Colonic mucosa (tissue), 4 donors: ENCODE measurements at regions not wholly inside any gene's neighbourhood (a gene's known extent, or its start where the extent isn't known, plus 50 kb on each side); places are given as distances from the start of the nearest gene placed in this dataset.

Source experiments
- DNase-seq: peaks from one replicate; pipeline ENCODE4 v3.0.0-alpha.2; 2020
- H3K27ac ChIP-seq: fragments of 200-600 bp; one replicate; pipeline ENCODE4 v1.8.0; 2021
- H3K27me3 ChIP-seq: fragments of 200-600 bp; one replicate; pipeline ENCODE4 v1.8.0; 2021
- H3K36me3 ChIP-seq: fragments of 200-600 bp; one replicate; pipeline ENCODE4 v1.8.0; 2021
- H3K4me1 ChIP-seq: fragments of 200-600 bp; one replicate; pipeline ENCODE4 v1.8.0; 2021; ENCODE audit warnings: mild to moderate bottlenecking
- H3K4me3 ChIP-seq: fragments of 200-600 bp; one replicate; pipeline ENCODE4 v1.8.0; 2021
- H3K9ac ChIP-seq, 2 donors: one replicate each; pipeline ENCODE4 v1.7.0; 2013; ENCODE audit warnings: control low read depth in 2 of 2, low read depth in 2 of 2, low read length in 2 of 2
- H3K9me3 ChIP-seq: fragments of 200-600 bp; one replicate; pipeline ENCODE4 v1.8.0; 2021
- CTCF ChIP-seq: fragments of 200-600 bp; IDR thresholded peaks from one replicate; pipeline ENCODE4 v1.8.0; 2022; ENCODE audit warnings: antibody characterized with exemption, mild to moderate bottlenecking
- intact Hi-C: fragments of 100-400 bp; cut with DNase I; formaldehyde crosslinking; loops from one replicate; pipeline ENCODE4 v1.14.1; 2022
- donor health status: healthy.
- donor health status: DM: no; HTN: no; CAD: no.
- donor health status: DM: no; HTN: no; CAD: no.

GRCh38 chr16:65757064-65757463 lies 609.4 kb upstream of the CDH5 start:
- no peaks in the 10 kb centered on the region for H3K27me3 ChIP-seq
- no peak for DNase-seq
- H3K36me3 ChIP-seq = no peaks in the 10 kb centered on the region
- no peak overlapping the region for H3K27ac ChIP-seq
- H3K9ac ChIP-seq = no peak overlapping the region
- H3K9me3 ChIP-seq = no peaks in the 10 kb centered on the region
- intact Hi-C loops = no loop called here
- TF ChIP-seq CTCF = no peak
- no peak overlapping the region for H3K4me3 ChIP-seq
- H3K4me1 ChIP-seq = no peaks in the 10 kb centered on the region

GRCh38 chr16:65756163-65756562 lies 610.3 kb upstream of the CDH5 start:
- TF ChIP-seq CTCF = no peak
- no peak overlapping the region for H3K27ac ChIP-seq
- intact Hi-C loops = no loop called here
- H3K4me3 ChIP-seq = no peak overlapping the region
- no peaks in the 10 kb centered on the region for H3K4me1 ChIP-seq
- H3K9ac ChIP-seq = no peak overlapping the region
- no peaks in the 10 kb centered on the region for H3K27me3 ChIP-seq
- DNase-seq = no peak
- H3K36me3 ChIP-seq = no peaks in the 10 kb centered on the region
- H3K9me3 ChIP-seq = no peaks in the 10 kb centered on the region

- Histone ChIP-seq H3K27ac (no peak overlapping the region), H3K36me3 (no peaks in the 10 kb centered on the region), H3K27me3 (no peaks in the 10 kb centered on the region), H3K9ac (no peak overlapping the region), H3K9me3 (no peaks in the 10 kb centered on the region), H3K4me3 (no peak overlapping the region), H3K4me1 (no peaks in the 10 kb centered on the region)
- intact Hi-C loops = no loop called here
- no peak for TF ChIP-seq CTCF
- DNase-seq = peak; percentile 17
Measured at GRCh38 chr16:65754820-65755691, 611.4 kb upstream of the CDH5 start.

GRCh38 chr16:65752522-65752844 lies 614.0 kb upstream of the CDH5 start:
- Histone ChIP-seq H3K9me3 (no peaks in the 10 kb centered on the region), H3K27ac (no peak overlapping the region), H3K36me3 (no peaks in the 10 kb centered on the region), H3K4me3 (no peak overlapping the region), H3K4me1 (no peaks in the 10 kb centered on the region), H3K9ac (no peak overlapping the region), H3K27me3 (no peaks in the 10 kb centered on the region)
- intact Hi-C loops = no loop called here
- DNase-seq = no peak
- TF ChIP-seq CTCF = no peak

GRCh38 chr16:65751622-65752521 lies 614.6 kb upstream of the CDH5 start:
- Histone ChIP-seq H3K9ac (no peak overlapping the region), H3K36me3 (no peaks in the 10 kb centered on the region), H3K4me1 (no peaks in the 10 kb centered on the region), H3K9me3 (no peaks in the 10 kb centered on the region), H3K4me3 (no peak overlapping the region), H3K27ac (no peak overlapping the region), H3K27me3 (no peaks in the 10 kb centered on the region)
- intact Hi-C loops = no loop called here
- TF ChIP-seq CTCF = no peak
- DNase-seq = no peak
